HepG2 (cell line): ENCODE measurements at regions not wholly inside any gene's neighbourhood (a gene's known extent, or its start where the extent isn't known, plus 50 kb on each side); places are given as distances from the start of the nearest gene placed in this dataset.

ENCODE experiments used
- ATAC-seq: fragments of 200-7000 bp; cut with Tn5 transposase; 3 replicates; pipeline ENCODE4 v1.9.1; 2020; ENCODE audit warnings: mild to moderate bottlenecking, moderate library complexity
- BruUV-seq: library from RNA; stranded (reverse); fragments of 400-500 nt; replicated peaks from 2 replicates; lab custom pipeline; 2021; lab: Mats Ljungman, UMichigan
- CTCF ChIA-PET: fragments of 300-600 bp; formaldehyde crosslinking; extraction: SDS; loops from one replicate; lab custom pipeline; 2021; ENCODE audit warnings: low total read pairs, inconsistent platforms, low intra/inter-chr PET ratio; lab: Yijun Ruan, JAX
- POLR2A ChIA-PET: fragments of 350-600 bp; sonication (Branson Sonifier 250); formaldehyde crosslinking; loops from one replicate; lab custom pipeline; 2020; ENCODE audit warnings: antibody characterized with exemption, inconsistent platforms; lab: Yijun Ruan, JAX
- DNase-seq: peaks from one replicate; pipeline ENCODE4 v3.0.0-alpha.2; 2015; ENCODE audit warnings: low spot score
- FAIRE-seq: peaks from 3 replicates; lab custom pipeline; 2011; peaks lifted over from hg19 to GRCh38; lab: Jason Lieb, UNC
- H2AFZ ChIP-seq: one replicate; pipeline ENCODE4 v1.6.1; 2011; ENCODE audit warnings: low read length, inconsistent platforms
- H3K27ac ChIP-seq: fragments of 300-600 bp; 3 replicates; pipeline ENCODE4 v1.8.0; 2011; ENCODE audit warnings: mixed run types, mild to moderate bottlenecking, mixed read lengths, low read length, inconsistent platforms; ENCODE audit not compliant: insufficient read depth; ENCODE audit errors: extremely low read length
- H3K27me3 ChIP-seq, 2 experiments: fragments of 200-600 bp in 1 of 2; 2 replicates in 1 of 2; 3 replicates in 1 of 2; pipeline versions ENCODE4 v1.6.0 to v1.8.0; 2011; ENCODE audit warnings: low read length in 2 of 2, mild to moderate bottlenecking in 2 of 2, moderate library complexity in 2 of 2, inconsistent platforms in 1 of 2; ENCODE audit not compliant: insufficient read depth in 2 of 2, control insufficient read depth in 1 of 2
- H3K36me3 ChIP-seq, 2 experiments: fragments of 200-600 bp in 1 of 2; replicated peaks in 1 of 2; 2 replicates in 1 of 2; 3 replicates in 1 of 2; pipeline versions ENCODE4 v1.5.1 to v1.8.0; 2011; ENCODE audit warnings: low read length in 2 of 2, inconsistent platforms in 1 of 2; ENCODE audit not compliant: insufficient read depth in 2 of 2, control insufficient read depth in 1 of 2
- H3K4me1 ChIP-seq: 2 replicates; pipeline ENCODE4 v1.5.1; 2012; ENCODE audit warnings: low read length, inconsistent platforms; ENCODE audit not compliant: insufficient read depth
- H3K4me2 ChIP-seq: 2 replicates; pipeline ENCODE4 v1.6.0; 2011; ENCODE audit warnings: low read depth, low read length, inconsistent platforms
- H3K4me3 ChIP-seq, 3 experiments: fragments of 200-600 bp in 1 of 3; sonication (generic), shearing (Covaris generic) in 1 of 3; replicated peaks in 1 of 3; 2 replicates each; pipeline ENCODE4 v1.5.1; 2011 to 2016; ENCODE audit warnings: low read length in 3 of 3, inconsistent platforms in 2 of 3, low read depth in 2 of 3, mild to moderate bottlenecking in 2 of 3, control low read depth in 1 of 3, mixed read lengths in 1 of 3; ENCODE audit not compliant: insufficient read depth in 1 of 3
- H3K79me2 ChIP-seq: one replicate; pipeline ENCODE4 v1.6.1; 2011; ENCODE audit warnings: low read length, inconsistent platforms; ENCODE audit not compliant: insufficient read depth
- H3K9ac ChIP-seq: 2 replicates; pipeline ENCODE4 v1.6.0; 2011; ENCODE audit warnings: mild to moderate bottlenecking, low read depth, low read length, inconsistent platforms; ENCODE audit not compliant: insufficient read depth
- H3K9me3 ChIP-seq: 2 replicates; pipeline ENCODE4 v1.5.1; 2012; ENCODE audit warnings: mild to moderate bottlenecking, low read length
- H4K20me1 ChIP-seq: 2 replicates; pipeline ENCODE4 v1.6.0; 2011; ENCODE audit warnings: inconsistent platforms, mild to moderate bottlenecking, low read length, moderate library complexity; ENCODE audit not compliant: insufficient read depth
- ARNTL ChIP-seq: sonication (generic); formaldehyde crosslinking; IDR thresholded peaks from 2 replicates; pipeline ENCODE4 v1.4.0; 2020; ENCODE audit warnings: mild to moderate bottlenecking, missing genetic modification reagents
- ATAD3A ChIP-seq: sonication (generic); formaldehyde crosslinking; IDR thresholded peaks from 2 replicates; pipeline ENCODE4 v1.4.0; 2020; ENCODE audit warnings: missing genetic modification reagents
- FOXA3 ChIP-seq: IDR thresholded peaks from 2 replicates; pipeline ENCODE4 v1.6.1; 2016; ENCODE audit warnings: missing genetic modification reagents, missing compliant biosample characterization
- KLF13 ChIP-seq: sonication (generic); formaldehyde crosslinking; IDR thresholded peaks from 2 replicates; pipeline ENCODE4 v1.4.0; 2020; ENCODE audit warnings: mild to moderate bottlenecking, missing genetic modification reagents
- MAFF ChIP-seq: IDR thresholded peaks from 2 replicates; pipeline ENCODE4 v1.6.1; 2011; ENCODE audit warnings: low read depth, low read length, improper control_type of control experiment
- SMAD9 ChIP-seq: sonication (generic); formaldehyde crosslinking; IDR thresholded peaks from 2 replicates; pipeline ENCODE4 v1.5.1; 2020; ENCODE audit warnings: mild to moderate bottlenecking, missing genetic modification reagents
- SRSF4 ChIP-seq: fragments of 200-400 bp; formaldehyde crosslinking; IDR thresholded peaks from one replicate; pipeline ENCODE4 v1.6.1; 2018; ENCODE audit warnings: mild to moderate bottlenecking, low read depth, low read length, moderate library complexity; ENCODE audit not compliant: poor library complexity, severe bottlenecking
- ZC3H4 ChIP-seq: sonication (generic); formaldehyde crosslinking; IDR thresholded peaks from 2 replicates; pipeline ENCODE4 v1.4.0; 2020; ENCODE audit warnings: missing genetic modification reagents, borderline replicate concordance
- ZFP1 ChIP-seq: IDR thresholded peaks from 2 replicates; pipeline ENCODE4 v1.6.1; 2016
- ZNF703 ChIP-seq: sonication (generic); formaldehyde crosslinking; IDR thresholded peaks from 2 replicates; pipeline ENCODE4 v1.5.1; 2020; ENCODE audit warnings: missing genetic modification reagents, mild to moderate bottlenecking, moderate library complexity, borderline replicate concordance
- ZSCAN12 ChIP-seq: sonication (generic); formaldehyde crosslinking; IDR thresholded peaks from 2 replicates; pipeline ENCODE4 v1.9.0; 2021; ENCODE audit warnings: mild to moderate bottlenecking, missing genetic modification reagents
- WGBS: methylation state at CpG from one replicate; pipeline ENCODE4 v1.1.6; 2017; ENCODE audit warnings: low lambda C conversion rate; 5-methylcytosine and 5-hydroxymethylcytosine counted together
- in situ Hi-C: cut with HindIII; loops from 2 replicates; pipeline ENCODE4 v1.10.0; 2017; ENCODE audit warnings: low pct_unique_long_range_greater_than_20kb; ENCODE audit not compliant: extremely low pct_ligation_motif_present
- intact Hi-C: fragments of 100-400 bp; cut with micrococcal nuclease; formaldehyde crosslinking; loops from one replicate; pipeline ENCODE4 v1.10.0; 2022; ENCODE audit not compliant: unreplicated experiment
- TF ChIP-seq, protein P1 (sequence below): sonication (generic); formaldehyde crosslinking; IDR thresholded peaks from 2 replicates; pipeline ENCODE4 v1.4.0; 2020; ENCODE audit warnings: missing genetic modification reagents
- TF ChIP-seq, protein P2 (sequence below): sonication (generic); formaldehyde crosslinking; IDR thresholded peaks from 2 replicates; pipeline ENCODE4 v1.4.0; 2020; ENCODE audit warnings: missing genetic modification reagents, borderline replicate concordance
- TF ChIP-seq, protein P3 (sequence below): sonication (generic); formaldehyde crosslinking; conservative IDR thresholded peaks from 2 replicates; pipeline ENCODE4 v1.8.0; 2022; ENCODE audit warnings: low read depth, missing genetic modification reagents

- WGBS = 1% methylated on average over 2 of the region's 2 CpGs
- Histone ChIP-seq H2AFZ (no peak overlapping the region), H3K9me3 (no peaks in the 10 kb centered on the region), H3K27me3 (no peaks in the 10 kb centered on the region), H4K20me1 (no peaks in the 10 kb centered on the region), H3K27ac (no peak overlapping the region), H3K36me3 (no peaks in the 10 kb centered on the region), H3K79me2 (no peaks in the 10 kb centered on the region), H3K4me2 (no peak overlapping the region), H3K4me3 (no peak overlapping the region), H3K4me1 (no peaks in the 10 kb centered on the region), H3K9ac (no peak overlapping the region)
- FAIRE-seq = no peak
- POLR2A ChIA-PET = no interaction called here
- DNase-seq = no peak
- CTCF ChIA-PET = no interaction called here
- in situ Hi-C loops (no loop called here), intact Hi-C loops (no loop called here)
- no TSS peak for BruUV-seq
- ATAC-seq = no peak
- no peak for TF ChIP-seq ZC3H4 (CRISPR knock-in tag)
- TF ChIP-seq ZSCAN12 = no peak
- TF ChIP-seq SRSF4 = no peak
- TF ChIP-seq ATAD3A (CRISPR knock-in tag) = no peak
- TF ChIP-seq MAFF = no peak
- no peak for TF ChIP-seq FOXA3 (CRISPR knock-in tag)
- TF ChIP-seq, protein P1, sequence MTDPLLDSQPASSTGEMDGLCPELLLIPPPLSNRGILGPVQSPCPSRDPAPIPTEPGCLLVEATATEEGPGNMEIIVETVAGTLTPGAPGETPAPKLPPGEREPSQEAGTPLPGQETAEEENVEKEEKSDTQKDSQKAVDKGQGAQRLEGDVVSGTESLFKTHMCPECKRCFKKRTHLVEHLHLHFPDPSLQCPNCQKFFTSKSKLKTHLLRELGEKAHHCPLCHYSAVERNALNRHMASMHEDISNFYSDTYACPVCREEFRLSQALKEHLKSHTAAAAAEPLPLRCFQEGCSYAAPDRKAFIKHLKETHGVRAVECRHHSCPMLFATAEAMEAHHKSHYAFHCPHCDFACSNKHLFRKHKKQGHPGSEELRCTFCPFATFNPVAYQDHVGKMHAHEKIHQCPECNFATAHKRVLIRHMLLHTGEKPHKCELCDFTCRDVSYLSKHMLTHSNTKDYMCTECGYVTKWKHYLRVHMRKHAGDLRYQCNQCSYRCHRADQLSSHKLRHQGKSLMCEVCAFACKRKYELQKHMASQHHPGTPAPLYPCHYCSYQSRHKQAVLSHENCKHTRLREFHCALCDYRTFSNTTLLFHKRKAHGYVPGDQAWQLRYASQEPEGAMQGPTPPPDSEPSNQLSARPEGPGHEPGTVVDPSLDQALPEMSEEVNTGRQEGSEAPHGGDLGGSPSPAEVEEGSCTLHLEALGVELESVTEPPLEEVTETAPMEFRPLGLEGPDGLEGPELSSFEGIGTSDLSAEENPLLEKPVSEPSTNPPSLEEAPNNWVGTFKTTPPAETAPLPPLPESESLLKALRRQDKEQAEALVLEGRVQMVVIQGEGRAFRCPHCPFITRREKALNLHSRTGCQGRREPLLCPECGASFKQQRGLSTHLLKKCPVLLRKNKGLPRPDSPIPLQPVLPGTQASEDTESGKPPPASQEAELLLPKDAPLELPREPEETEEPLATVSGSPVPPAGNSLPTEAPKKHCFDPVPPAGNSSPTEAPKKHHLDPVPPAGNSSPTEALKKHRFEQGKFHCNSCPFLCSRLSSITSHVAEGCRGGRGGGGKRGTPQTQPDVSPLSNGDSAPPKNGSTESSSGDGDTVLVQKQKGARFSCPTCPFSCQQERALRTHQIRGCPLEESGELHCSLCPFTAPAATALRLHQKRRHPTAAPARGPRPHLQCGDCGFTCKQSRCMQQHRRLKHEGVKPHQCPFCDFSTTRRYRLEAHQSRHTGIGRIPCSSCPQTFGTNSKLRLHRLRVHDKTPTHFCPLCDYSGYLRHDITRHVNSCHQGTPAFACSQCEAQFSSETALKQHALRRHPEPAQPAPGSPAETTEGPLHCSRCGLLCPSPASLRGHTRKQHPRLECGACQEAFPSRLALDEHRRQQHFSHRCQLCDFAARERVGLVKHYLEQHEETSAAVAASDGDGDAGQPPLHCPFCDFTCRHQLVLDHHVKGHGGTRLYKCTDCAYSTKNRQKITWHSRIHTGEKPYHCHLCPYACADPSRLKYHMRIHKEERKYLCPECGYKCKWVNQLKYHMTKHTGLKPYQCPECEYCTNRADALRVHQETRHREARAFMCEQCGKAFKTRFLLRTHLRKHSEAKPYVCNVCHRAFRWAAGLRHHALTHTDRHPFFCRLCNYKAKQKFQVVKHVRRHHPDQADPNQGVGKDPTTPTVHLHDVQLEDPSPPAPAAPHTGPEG (CRISPR knock-in tag) = no peak
- no peak for TF ChIP-seq ARNTL (CRISPR knock-in tag)
- TF ChIP-seq ZNF703 (CRISPR knock-in tag) = no peak
- TF ChIP-seq, protein P2, sequence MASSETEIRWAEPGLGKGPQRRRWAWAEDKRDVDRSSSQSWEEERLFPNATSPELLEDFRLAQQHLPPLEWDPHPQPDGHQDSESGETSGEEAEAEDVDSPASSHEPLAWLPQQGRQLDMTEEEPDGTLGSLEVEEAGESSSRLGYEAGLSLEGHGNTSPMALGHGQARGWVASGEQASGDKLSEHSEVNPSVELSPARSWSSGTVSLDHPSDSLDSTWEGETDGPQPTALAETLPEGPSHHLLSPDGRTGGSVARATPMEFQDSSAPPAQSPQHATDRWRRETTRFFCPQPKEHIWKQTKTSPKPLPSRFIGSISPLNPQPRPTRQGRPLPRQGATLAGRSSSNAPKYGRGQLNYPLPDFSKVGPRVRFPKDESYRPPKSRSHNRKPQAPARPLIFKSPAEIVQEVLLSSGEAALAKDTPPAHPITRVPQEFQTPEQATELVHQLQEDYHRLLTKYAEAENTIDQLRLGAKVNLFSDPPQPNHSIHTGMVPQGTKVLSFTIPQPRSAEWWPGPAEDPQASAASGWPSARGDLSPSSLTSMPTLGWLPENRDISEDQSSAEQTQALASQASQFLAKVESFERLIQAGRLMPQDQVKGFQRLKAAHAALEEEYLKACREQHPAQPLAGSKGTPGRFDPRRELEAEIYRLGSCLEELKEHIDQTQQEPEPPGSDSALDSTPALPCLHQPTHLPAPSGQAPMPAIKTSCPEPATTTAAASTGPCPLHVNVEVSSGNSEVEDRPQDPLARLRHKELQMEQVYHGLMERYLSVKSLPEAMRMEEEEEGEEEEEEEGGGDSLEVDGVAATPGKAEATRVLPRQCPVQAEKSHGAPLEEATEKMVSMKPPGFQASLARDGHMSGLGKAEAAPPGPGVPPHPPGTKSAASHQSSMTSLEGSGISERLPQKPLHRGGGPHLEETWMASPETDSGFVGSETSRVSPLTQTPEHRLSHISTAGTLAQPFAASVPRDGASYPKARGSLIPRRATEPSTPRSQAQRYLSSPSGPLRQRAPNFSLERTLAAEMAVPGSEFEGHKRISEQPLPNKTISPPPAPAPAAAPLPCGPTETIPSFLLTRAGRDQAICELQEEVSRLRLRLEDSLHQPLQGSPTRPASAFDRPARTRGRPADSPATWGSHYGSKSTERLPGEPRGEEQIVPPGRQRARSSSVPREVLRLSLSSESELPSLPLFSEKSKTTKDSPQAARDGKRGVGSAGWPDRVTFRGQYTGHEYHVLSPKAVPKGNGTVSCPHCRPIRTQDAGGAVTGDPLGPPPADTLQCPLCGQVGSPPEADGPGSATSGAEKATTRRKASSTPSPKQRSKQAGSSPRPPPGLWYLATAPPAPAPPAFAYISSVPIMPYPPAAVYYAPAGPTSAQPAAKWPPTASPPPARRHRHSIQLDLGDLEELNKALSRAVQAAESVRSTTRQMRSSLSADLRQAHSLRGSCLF (CRISPR knock-in tag) = no peak
- TF ChIP-seq, protein P3, sequence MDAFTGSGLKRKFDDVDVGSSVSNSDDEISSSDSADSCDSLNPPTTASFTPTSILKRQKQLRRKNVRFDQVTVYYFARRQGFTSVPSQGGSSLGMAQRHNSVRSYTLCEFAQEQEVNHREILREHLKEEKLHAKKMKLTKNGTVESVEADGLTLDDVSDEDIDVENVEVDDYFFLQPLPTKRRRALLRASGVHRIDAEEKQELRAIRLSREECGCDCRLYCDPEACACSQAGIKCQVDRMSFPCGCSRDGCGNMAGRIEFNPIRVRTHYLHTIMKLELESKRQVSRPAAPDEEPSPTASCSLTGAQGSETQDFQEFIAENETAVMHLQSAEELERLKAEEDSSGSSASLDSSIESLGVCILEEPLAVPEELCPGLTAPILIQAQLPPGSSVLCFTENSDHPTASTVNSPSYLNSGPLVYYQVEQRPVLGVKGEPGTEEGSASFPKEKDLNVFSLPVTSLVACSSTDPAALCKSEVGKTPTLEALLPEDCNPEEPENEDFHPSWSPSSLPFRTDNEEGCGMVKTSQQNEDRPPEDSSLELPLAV (CRISPR knock-in tag) = no peak
- TF ChIP-seq ZFP1 (CRISPR knock-in tag) = no peak
- TF ChIP-seq SMAD9 (CRISPR knock-in tag) = no peak
- TF ChIP-seq KLF13 = no peak
Measured at GRCh38 chr11:96905143-96905542, 515.3 kb downstream of the JRKL start.
